Immature natural killer cell (primary cell): ENCODE measurements at regions not wholly inside any gene's neighbourhood (a gene's known extent, or its start where the extent isn't known, plus 50 kb on each side); places are given as distances from the start of the nearest gene placed in this dataset.
"Not testable (repeated sequence)": the region's sequence is repeated elsewhere in the genome, so short reads cannot be mapped to it uniquely, and the experiment has no call there.

ENCODE experiments used
- DNase-seq, 3 donors: peaks; one replicate each; pipeline ENCODE4 v3.0.0; 2022; ENCODE audit warnings: mixed read lengths in 1 of 3
- H3K27ac Mint-ChIP-seq, 6 donors: one replicate each; pipeline ENCODE4 v1.8.0; 2020; ENCODE audit warnings: mixed read lengths in 6 of 6, mild to moderate bottlenecking in 5 of 6, inconsistent platforms in 4 of 6, moderate library complexity in 3 of 6
- H3K27me3 Mint-ChIP-seq, 3 donors: one replicate each; pipeline ENCODE4 v1.8.0; 2020 to 2021; ENCODE audit warnings: low read depth in 3 of 3, mild to moderate bottlenecking in 3 of 3, mixed read lengths in 3 of 3, moderate library complexity in 3 of 3, inconsistent platforms in 1 of 3
- H3K36me3 Mint-ChIP-seq, 3 donors: one replicate each; pipeline ENCODE4 v1.8.0; 2020; ENCODE audit warnings: mixed read lengths in 3 of 3, inconsistent platforms in 2 of 3, mild to moderate bottlenecking in 2 of 3
- H3K4me1 Mint-ChIP-seq, 2 donors: one replicate each; pipeline ENCODE4 v1.8.0; 2020; ENCODE audit warnings: inconsistent platforms in 2 of 2, mild to moderate bottlenecking in 2 of 2, mixed read lengths in 2 of 2, moderate library complexity in 1 of 2
- H3K4me3 Mint-ChIP-seq, 5 donors: one replicate each; pipeline ENCODE4 v1.8.0; 2020; ENCODE audit warnings: mild to moderate bottlenecking in 5 of 5, mixed read lengths in 5 of 5, inconsistent platforms in 3 of 5, moderate library complexity in 3 of 5
- H3K9me3 Mint-ChIP-seq, 6 donors: one replicate each; pipeline ENCODE4 v1.8.0; 2020; ENCODE audit warnings: mild to moderate bottlenecking in 6 of 6, mixed read lengths in 6 of 6, inconsistent platforms in 4 of 6, moderate library complexity in 3 of 6

DNA sequence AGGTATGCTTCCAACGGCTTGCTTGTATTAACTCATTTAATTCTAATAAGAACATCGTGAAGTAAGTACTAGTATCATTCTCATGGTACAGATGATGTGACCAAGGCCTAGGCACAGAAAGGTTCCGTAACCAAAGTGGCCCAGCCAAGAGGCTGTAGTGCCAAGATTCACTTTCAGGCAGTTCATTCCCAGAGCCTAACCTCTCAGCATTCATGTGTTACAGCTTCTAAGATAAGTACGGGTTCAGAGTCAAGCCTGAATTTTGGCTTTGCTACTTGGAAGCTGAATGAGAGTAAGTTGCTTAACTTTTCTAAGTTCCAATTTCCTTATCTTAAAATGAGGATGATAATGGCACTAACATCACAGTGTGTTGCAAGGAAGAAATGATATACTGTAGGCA, 379.9 kb downstream of the AEBP2 start:
- H3K27ac Mint-ChIP-seq: no peak overlapping the region
- no peak overlapping the region for H3K4me3 Mint-ChIP-seq
- H3K9me3 Mint-ChIP-seq: peaks cover 0 to 9% (median 3%) of the 10 kb centered on the region in 6 donors
- H3K36me3 Mint-ChIP-seq: peaks cover 0 to 4% (median 1%) of the 10 kb centered on the region in 3 donors
- H3K27me3 Mint-ChIP-seq: peaks cover 0 to 2% (median 2%) of the 10 kb centered on the region in 3 donors
- no peaks in the 10 kb centered on the region for H3K4me1 Mint-ChIP-seq
- DNase-seq: no peak

DNA sequence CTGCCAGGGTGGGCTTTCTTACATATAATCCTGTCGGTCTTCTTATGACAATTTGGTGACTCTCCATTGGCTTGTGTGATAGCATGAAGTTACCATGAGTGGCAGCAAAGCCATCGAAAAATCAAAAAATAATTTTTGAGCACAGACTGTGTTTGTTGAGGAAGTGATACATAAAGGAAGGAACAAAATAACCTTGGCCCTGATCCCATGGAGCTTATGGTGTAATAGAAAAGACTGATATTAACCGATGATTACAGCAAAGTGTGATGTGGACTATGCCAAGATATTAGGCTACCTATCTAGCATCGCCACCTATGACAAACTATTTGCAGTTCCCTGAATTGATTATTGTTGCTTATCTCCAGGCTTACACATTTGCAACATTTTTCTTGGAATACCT, 383.2 kb downstream of the AEBP2 start:
- Mint-ChIP-seq H3K27ac (no peak overlapping the region), H3K9me3 (peaks cover 0 to 7% (median 1%) of the 10 kb centered on the region in 6 donors), H3K27me3 (peaks cover 0 to 6% (median 2%) of the 10 kb centered on the region in 3 donors), H3K4me1 (no peaks in the 10 kb centered on the region), H3K4me3 (no peak overlapping the region), H3K36me3 (peaks cover 0 to 4% (median 3%) of the 10 kb centered on the region in 3 donors)
- DNase-seq: no peak

DNA sequence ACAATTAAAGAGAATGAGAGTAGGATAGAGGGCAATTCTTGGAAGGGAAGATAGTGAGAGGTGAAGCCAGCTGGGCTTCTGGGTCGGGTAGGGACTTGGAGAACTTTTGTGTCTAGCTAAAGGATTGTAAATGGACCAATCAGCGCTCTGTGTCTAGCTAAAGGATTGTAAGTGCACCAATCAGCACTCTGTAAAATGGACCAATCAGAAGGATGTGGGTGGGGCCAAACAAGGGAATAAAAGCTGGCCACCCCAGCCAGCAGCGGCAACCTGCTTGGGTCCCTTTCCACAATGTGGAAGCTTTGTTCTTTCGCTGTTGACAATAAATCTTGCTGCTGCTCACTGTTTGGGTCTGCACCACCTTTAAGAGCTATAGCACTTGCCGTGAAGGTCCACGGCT, 384.0 kb downstream of the AEBP2 start:
- not testable (repeated sequence) for H3K27me3 Mint-ChIP-seq, H3K4me1 Mint-ChIP-seq, H3K36me3 Mint-ChIP-seq, H3K27ac Mint-ChIP-seq, H3K9me3 Mint-ChIP-seq, H3K4me3 Mint-ChIP-seq, DNase-seq

DNA sequence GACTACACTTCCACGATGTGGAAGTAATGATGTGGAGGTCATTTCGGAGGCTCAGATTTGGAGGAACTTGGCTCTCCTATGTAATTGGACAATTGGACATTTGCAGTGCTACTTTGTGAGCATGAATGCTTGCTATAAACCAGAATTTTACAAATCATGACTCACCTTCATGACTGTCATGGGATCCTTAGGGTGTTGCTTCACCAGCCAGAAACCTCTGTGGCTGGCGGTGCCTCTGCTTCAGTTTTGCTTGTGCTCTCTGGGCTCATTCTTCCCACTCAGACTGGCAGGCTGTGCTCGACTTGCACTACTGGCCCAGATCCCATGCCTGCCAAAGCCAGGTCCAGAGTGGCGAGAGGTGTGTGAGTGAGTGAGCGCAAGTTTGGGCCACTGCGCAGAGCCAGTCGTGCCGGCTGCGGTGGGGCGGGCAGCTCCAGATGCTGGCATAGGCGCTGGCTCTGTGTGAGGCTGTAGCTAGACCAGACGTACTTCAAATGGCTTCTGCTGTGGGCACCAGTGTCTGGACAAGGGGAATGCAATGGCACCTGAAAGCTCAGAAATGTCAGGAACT, 387.8 kb downstream of the AEBP2 start:
- Mint-ChIP-seq H3K9me3 (peaks cover 0 to 7% (median 1%) of the 10 kb centered on the region in 6 donors), H3K27me3 (peaks cover 0 to 3% (median under 1%) of the 10 kb centered on the region in 3 donors)

DNA sequence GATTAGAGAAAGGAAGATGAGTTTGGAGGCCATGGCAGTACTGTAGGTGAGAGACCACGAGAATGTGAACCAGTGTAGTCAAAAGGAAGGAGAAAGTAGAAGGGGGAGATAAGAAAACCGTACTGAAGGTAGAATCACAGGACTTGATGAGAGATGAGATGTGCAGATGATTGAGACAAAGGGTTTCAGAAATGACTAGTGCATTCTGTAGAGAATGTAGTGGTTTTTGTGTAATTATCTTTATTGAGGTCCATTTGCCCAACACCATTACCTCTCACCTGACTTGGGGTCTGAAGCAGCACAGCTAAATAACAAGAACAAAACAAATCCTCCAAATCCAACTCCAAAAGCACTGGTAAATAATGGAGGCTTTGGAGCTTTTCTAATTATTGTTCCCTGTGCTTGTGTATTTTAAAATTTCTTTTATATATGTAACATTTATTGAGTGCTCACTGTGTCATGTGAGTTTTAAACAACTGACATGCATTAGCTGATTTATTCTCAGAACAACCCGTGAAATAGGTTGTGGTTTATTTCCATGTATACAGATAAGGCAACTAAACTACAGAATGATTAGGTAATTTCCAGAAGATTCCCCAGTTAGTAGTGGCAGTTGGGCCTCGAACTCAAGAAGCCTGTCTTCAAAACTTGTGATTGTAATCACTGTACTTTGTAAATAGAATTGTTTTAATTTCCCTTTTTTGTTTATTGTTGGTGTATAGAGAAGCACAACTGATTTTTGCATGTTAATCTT, 390.0 kb downstream of the AEBP2 start:
- H3K4me3 Mint-ChIP-seq: no peak overlapping the region
- peaks cover 0 to 7% (median 0%) of the 10 kb centered on the region in 6 donors for H3K9me3 Mint-ChIP-seq
- no peak for DNase-seq
- peaks cover 0 to 3% (median 0%) of the 10 kb centered on the region in 3 donors for H3K27me3 Mint-ChIP-seq
- H3K36me3 Mint-ChIP-seq: peaks cover 0 to 3% (median 0%) of the 10 kb centered on the region in 3 donors
- H3K4me1 Mint-ChIP-seq: peaks cover 3 to 5% of the 10 kb centered on the region in 2 donors
- H3K27ac Mint-ChIP-seq: no peak overlapping the region

More for the DNA sequence above, 387.8 kb downstream of the AEBP2 start:
- Mint-ChIP-seq H3K4me3 (no peak overlapping the region), H3K36me3 (peaks cover 0 to 4% (median 3%) of the 10 kb centered on the region in 3 donors), H3K4me1 (no peaks in the 10 kb centered on the region), H3K27ac (no peak overlapping the region)
- DNase-seq: no peak

DNA sequence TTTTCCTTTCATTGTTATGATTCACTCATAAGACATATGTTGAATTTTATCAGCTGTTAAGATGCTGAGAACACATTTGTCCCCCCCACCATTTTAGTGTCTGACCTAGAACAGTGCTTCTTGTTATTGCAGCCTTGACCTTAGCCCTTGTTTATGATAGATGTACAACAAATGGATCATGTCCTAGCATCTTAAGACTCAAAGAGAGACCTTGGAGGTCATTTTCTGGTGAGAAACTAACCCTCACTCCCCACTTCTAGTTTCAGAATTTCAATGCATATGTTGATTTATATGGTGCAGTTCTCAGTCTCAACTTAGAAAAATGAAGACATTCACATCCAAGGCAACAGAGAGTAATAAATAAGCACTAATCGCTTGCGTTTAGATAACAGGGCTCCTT, 391.2 kb downstream of the AEBP2 start:
- peaks cover 0 to 2% (median 0%) of the 10 kb centered on the region in 6 donors for H3K9me3 Mint-ChIP-seq
- no peak for DNase-seq
- peaks cover 0 to 3% (median 0%) of the 10 kb centered on the region in 3 donors for H3K36me3 Mint-ChIP-seq
- peaks cover 0 to 3% (median 0%) of the 10 kb centered on the region in 3 donors for H3K27me3 Mint-ChIP-seq
- H3K27ac Mint-ChIP-seq: no peak overlapping the region
- peaks cover 3 to 6% of the 10 kb centered on the region in 2 donors for H3K4me1 Mint-ChIP-seq
- H3K4me3 Mint-ChIP-seq: no peak overlapping the region

DNA sequence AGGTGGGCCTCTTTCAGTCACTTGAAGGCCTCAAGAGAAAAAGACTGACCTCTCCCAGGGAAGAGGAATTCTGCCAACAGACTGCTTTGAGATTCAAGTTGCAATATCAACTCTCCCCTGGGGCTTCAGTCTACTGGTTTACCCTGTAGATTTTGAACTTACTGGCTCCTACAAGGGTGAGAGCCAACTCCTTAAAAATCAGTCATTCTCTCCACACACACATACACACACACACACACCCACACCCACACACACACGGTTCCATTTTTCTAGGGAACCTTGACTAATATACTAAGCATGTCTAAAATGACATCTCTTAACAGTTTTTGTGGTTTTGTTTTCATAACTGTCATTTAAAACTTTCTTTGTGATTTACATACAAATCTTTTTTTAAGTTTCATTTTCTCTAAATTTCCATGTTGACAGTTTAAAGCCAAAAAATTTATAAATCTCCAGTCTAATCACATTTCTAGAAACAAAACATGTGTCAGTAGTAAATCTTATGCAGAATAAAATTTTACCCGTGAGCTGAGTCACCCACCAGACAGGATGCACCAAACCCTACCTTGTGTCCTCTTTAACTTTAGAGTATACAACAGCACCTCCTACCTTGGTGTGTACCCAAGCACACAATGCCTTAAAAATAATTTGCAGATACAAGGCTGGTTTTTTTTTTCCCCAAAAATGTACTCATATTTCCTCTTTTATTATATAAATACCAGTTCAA, 394.6 kb downstream of the AEBP2 start:
- no peak overlapping the region for H3K4me3 Mint-ChIP-seq
- H3K9me3 Mint-ChIP-seq: no peaks in the 10 kb centered on the region
- no peak for DNase-seq
- H3K36me3 Mint-ChIP-seq: no peaks in the 10 kb centered on the region
- no peaks in the 10 kb centered on the region for H3K27me3 Mint-ChIP-seq
- no peak overlapping the region for H3K27ac Mint-ChIP-seq
- H3K4me1 Mint-ChIP-seq: peaks cover 3 to 6% of the 10 kb centered on the region in 2 donors

DNA sequence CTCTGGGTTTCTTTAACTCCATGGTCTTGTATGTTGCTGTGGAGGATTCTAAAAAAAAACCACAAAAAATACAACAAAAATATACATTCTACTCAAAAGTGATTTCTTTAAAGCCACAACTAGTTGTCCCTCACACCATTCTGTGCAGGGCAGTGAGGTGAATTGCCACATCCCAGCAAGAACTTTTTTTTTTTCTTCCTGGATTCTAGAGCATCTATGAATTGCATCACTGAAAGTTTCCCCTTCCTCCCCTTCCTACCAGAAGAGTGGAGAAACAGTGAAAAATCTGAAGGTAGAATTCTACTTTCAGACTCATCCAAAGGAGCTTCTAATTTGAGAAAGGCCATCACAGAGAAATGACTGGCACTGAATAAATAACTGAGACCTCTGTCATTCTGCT, 395.3 kb downstream of the AEBP2 start:
- H3K27ac Mint-ChIP-seq: no peak overlapping the region

DNA sequence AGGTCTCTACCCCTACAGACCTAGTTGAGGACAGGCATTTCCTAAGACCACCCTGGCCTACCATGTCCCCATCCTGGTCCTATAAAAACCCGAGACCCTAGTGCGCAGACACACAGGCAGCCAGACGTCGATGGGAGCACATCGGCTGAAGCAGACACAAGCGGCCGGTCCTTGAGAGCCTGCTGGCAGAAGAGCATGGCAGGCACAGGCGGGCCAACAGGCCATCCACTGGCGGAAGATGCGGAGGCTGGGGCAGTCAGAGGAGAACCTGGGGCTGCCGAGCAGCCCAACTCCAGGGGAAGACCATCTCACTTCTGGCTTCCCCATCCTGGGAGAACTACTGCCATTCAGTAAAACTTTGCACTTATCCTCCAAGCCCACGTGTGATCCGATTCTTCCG, 396.8 kb downstream of the AEBP2 start:
- Mint-ChIP-seq H3K36me3 (no peaks in the 10 kb centered on the region), H3K4me1 (peaks cover 3 to 6% of the 10 kb centered on the region in 2 donors), H3K4me3 (no peak overlapping the region), H3K9me3 (no peaks in the 10 kb centered on the region), H3K27ac (no peak overlapping the region), H3K27me3 (no peaks in the 10 kb centered on the region)
- DNase-seq: no peak

More for the DNA sequence above, 395.3 kb downstream of the AEBP2 start:
- Mint-ChIP-seq H3K4me1 (peaks cover 3 to 6% of the 10 kb centered on the region in 2 donors), H3K36me3 (no peaks in the 10 kb centered on the region), H3K27me3 (no peaks in the 10 kb centered on the region), H3K4me3 (no peak overlapping the region), H3K9me3 (no peaks in the 10 kb centered on the region)
- no peak for DNase-seq

DNA sequence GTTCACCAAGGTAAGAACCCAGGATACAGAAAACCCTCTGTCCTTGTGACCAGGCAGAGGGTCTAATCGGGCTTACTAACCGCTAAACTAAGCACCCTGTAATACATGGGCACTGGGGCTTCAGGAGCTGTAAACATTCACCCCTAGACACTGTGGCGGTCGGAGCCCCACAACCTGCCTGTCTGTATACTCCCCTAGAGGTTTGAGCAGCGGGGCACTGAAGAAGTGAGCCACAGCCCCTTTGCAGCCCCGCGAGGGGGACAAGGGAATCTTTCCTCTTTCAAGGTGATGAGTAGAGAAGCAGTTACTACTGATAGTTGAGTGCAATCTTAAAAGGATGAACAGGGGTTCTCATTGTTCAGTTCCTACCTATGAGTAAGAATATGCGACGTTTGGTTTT, 397.2 kb downstream of the AEBP2 start:
- Mint-ChIP-seq H3K4me3 (no peak overlapping the region), H3K9me3 (no peaks in the 10 kb centered on the region), H3K4me1 (peaks cover 3 to 6% of the 10 kb centered on the region in 2 donors), H3K36me3 (no peaks in the 10 kb centered on the region), H3K27ac (no peak overlapping the region), H3K27me3 (no peaks in the 10 kb centered on the region)
- no peak for DNase-seq

DNA sequence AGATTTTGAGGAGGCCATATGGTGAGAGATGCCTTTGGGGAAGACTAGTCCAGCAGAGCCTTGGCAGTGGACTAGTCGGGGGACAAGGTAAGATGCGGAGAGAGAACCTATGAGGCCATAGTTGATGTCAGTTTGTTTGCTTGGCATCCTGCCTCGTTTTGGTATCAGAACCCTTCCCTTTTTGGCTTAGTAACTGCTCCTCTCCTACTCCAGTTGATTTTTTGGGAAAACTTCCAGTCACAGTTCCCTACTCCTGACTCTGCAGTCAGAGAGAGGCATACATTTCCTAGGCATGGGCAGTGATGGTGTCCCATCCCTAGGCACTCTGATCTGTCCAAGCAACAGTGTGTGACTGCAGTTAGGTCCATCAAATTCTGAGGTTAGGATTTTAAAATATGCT, 398.3 kb downstream of the AEBP2 start:
- H3K9me3 Mint-ChIP-seq: no peaks in the 10 kb centered on the region
- no peaks in the 10 kb centered on the region for H3K27me3 Mint-ChIP-seq
- no peak for DNase-seq
- no peak overlapping the region for H3K4me3 Mint-ChIP-seq
- H3K27ac Mint-ChIP-seq: no peak overlapping the region
- peaks cover 3 to 6% of the 10 kb centered on the region in 2 donors for H3K4me1 Mint-ChIP-seq
- no peaks in the 10 kb centered on the region for H3K36me3 Mint-ChIP-seq

DNA sequence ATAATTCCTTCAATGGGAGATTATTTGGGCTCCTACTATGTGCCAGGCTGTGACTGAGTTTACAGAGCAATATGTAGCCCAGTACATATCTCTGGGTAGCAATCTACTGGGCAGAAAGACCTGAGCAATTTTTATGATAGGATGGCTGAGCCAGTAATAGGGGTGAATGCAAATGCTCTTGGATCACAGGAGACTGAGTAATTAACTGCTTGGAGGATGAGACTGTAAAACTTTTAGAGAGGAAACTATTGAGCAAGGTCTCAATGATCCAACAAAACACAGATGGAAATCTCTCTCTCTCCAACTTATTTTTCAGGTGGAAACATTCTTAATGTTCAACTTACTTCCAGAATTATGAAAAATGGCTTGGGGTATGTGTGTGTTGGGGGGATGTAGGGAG, 402.2 kb downstream of the AEBP2 start:
- Mint-ChIP-seq H3K9me3 (peaks cover 0 to 2% (median 0%) of the 10 kb centered on the region in 6 donors), H3K36me3 (no peaks in the 10 kb centered on the region), H3K4me3 (no peak overlapping the region), H3K27me3 (peaks cover 0 to 2% (median 0%) of the 10 kb centered on the region in 3 donors), H3K27ac (no peak overlapping the region), H3K4me1 (no peaks in the 10 kb centered on the region)
- DNase-seq: no peak

DNA sequence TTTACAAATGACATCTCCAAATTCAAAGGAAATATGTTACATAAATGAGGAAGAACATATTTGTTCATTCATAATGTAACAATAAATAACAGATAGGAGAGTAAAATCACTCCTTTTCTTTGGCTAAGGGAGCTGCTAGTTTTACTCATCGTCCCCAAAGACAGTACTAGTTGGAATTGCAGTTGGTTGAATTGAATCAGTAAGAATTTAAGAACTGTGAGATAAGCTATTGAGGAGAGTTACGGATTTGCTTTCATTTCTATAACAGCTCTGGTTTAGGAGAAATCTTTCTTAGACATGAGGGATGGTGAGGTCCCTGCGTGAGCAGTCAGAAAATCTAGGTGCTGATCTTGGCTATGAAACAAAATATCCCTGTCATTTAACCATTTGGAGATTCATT, 402.8 kb downstream of the AEBP2 start:
- no peak for DNase-seq
- no peaks in the 10 kb centered on the region for H3K4me1 Mint-ChIP-seq
- H3K27me3 Mint-ChIP-seq: peaks cover 0 to 2% (median 0%) of the 10 kb centered on the region in 3 donors
- H3K9me3 Mint-ChIP-seq: peaks cover 0 to 2% (median 0%) of the 10 kb centered on the region in 6 donors
- H3K4me3 Mint-ChIP-seq: no peak overlapping the region
- H3K36me3 Mint-ChIP-seq: no peaks in the 10 kb centered on the region
- no peak overlapping the region for H3K27ac Mint-ChIP-seq

DNA sequence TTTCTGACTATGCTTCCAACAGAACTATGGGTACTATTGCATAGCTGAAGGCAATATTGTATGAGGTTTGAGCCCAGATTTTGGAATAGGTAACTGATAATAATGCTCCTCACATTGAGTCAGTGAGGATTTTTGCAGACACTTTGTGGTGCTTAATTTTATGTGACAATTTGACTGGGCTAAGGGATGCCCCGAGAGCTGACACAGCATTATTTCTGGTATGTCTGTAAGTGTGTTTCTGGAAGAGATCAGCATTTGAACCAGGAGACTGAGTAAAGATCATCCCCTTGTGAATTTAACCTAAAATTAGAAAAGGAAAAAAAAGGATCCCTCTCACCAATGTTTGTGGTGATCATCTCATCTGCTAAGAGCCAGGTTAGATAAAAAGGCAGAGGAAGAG, 404.9 kb downstream of the AEBP2 start:
- no peaks in the 10 kb centered on the region for H3K4me1 Mint-ChIP-seq
- H3K36me3 Mint-ChIP-seq: no peaks in the 10 kb centered on the region
- H3K27me3 Mint-ChIP-seq: peaks cover 0 to 2% (median 0%) of the 10 kb centered on the region in 3 donors
- H3K4me3 Mint-ChIP-seq: no peak overlapping the region
- H3K9me3 Mint-ChIP-seq: peaks cover 0 to 2% (median 0%) of the 10 kb centered on the region in 6 donors
- no peak overlapping the region for H3K27ac Mint-ChIP-seq
- no peak for DNase-seq
